Posterior cingulate gyrus (tissue), 11 donors: ENCODE measurements at regions not wholly inside any gene's neighbourhood (a gene's known extent, or its start where the extent isn't known, plus 50 kb on each side); places are given as distances from the start of the nearest gene placed in this dataset.

Source experiments
- DNase-seq, 10 donors: peaks; one replicate each; pipeline versions ENCODE4 v3.0.0 to v3.0.0-alpha.2; 2020 to 2021; ENCODE audit warnings: mixed read lengths in 3 of 10
- intact Hi-C: fragments of 100-400 bp; cut with DNase I; formaldehyde crosslinking; loops from one replicate; pipeline ENCODE4 v1.15.1; 2023

- intact Hi-C loops: no loop called here
- DNase-seq: no peak
Observed at GRCh38 chr7:79593866-79594301, 140.4 kb upstream of the MAGI2 start.

GRCh38 chr7:79590916-79591623, 137.6 kb upstream of the MAGI2 start:
- intact Hi-C loops: no loop called here
- no peak for DNase-seq

GRCh38 chr7:79590391-79590790, 136.9 kb upstream of the MAGI2 start:
- no peak for DNase-seq
- intact Hi-C loops: no loop called here

GRCh38 chr7:79570903-79571302, 117.4 kb upstream of the MAGI2 start:
- no peak for DNase-seq
- intact Hi-C loops: no loop called here

- no peak for DNase-seq
- intact Hi-C loops: no loop called here
Observed at GRCh38 chr7:79563821-79564522, 110.5 kb upstream of the MAGI2 start.

- intact Hi-C loops: no loop called here
- no peak for DNase-seq
Observed at GRCh38 chr7:79555571-79555970, 102.1 kb upstream of the MAGI2 start.

- intact Hi-C loops: no loop called here
- no peak for DNase-seq
Observed at GRCh38 chr7:79553811-79554555, 100.5 kb upstream of the MAGI2 start.

- intact Hi-C loops: no loop called here
- DNase-seq: no peak
Observed at GRCh38 chr7:79552463-79552862, 99.0 kb upstream of the MAGI2 start.

GRCh38 chr7:79548727-79549126, 95.3 kb upstream of the MAGI2 start:
- intact Hi-C loops: loop anchor here (5.0 kb wide), 1 partner anchor 251 kb away; no protein-coding TSS in a partner anchor
- DNase-seq: peak in 3 of 10 donors; percentile 13 to 74 (median 43)

- intact Hi-C loops: loop anchor here (5.0 kb wide), 1 partner anchor 250 kb away; no protein-coding TSS in a partner anchor
- no peak for DNase-seq
Observed at GRCh38 chr7:79547132-79547531, 93.7 kb upstream of the MAGI2 start.

- intact Hi-C loops: no loop called here
- DNase-seq: no peak
Observed at GRCh38 chr7:79540592-79540991, 87.1 kb upstream of the MAGI2 start.

- no peak for DNase-seq
- intact Hi-C loops: no loop called here
Observed at GRCh38 chr7:79534128-79534527, 80.7 kb upstream of the MAGI2 start.

- DNase-seq: no peak
- intact Hi-C loops: no loop called here
Observed at GRCh38 chr7:79531905-79532664, 78.6 kb upstream of the MAGI2 start.

GRCh38 chr7:79531116-79531515, 77.6 kb upstream of the MAGI2 start:
- DNase-seq: no peak
- intact Hi-C loops: no loop called here

GRCh38 chr7:79529881-79530235, 76.4 kb upstream of the MAGI2 start:
- DNase-seq: no peak
- intact Hi-C loops: no loop called here

GRCh38 chr7:79529214-79529880, 75.9 kb upstream of the MAGI2 start:
- intact Hi-C loops: no loop called here
- DNase-seq: no peak

- intact Hi-C loops: no loop called here
- DNase-seq: no peak
Observed at GRCh38 chr7:79528421-79528820, 75.0 kb upstream of the MAGI2 start.

GRCh38 chr7:79524048-79524447, 70.6 kb upstream of the MAGI2 start:
- intact Hi-C loops: no loop called here
- peak in 1 of 10 donors; percentile 44 for DNase-seq

- DNase-seq: no peak
- intact Hi-C loops: no loop called here
Observed at GRCh38 chr7:79523436-79523835, 70.0 kb upstream of the MAGI2 start.

- no peak for DNase-seq
- intact Hi-C loops: no loop called here
Observed at GRCh38 chr7:79520543-79520942, 67.1 kb upstream of the MAGI2 start.
